T-helper 2 cell treated with Interferon-gamma antibody and Interleukin-4, amounts not matched to agents 5 μg/mL and 100 μg/mL, for 36 hours (primary cell): ENCODE measurements at regions not wholly inside any gene's neighbourhood (a gene's known extent, or its start where the extent isn't known, plus 50 kb on each side); places are given as distances from the start of the nearest gene placed in this dataset.

Experiments used
- DNase-seq: peaks from one replicate; pipeline ENCODE4 v3.0.0; 2021; ENCODE audit warnings: low spot score
- H3K27ac Mint-ChIP-seq: one replicate; pipeline ENCODE4 v1.8.0; 2021; ENCODE audit warnings: mild to moderate bottlenecking, mixed read lengths
- H3K27me3 Mint-ChIP-seq: one replicate; pipeline ENCODE4 v1.8.0; 2021; ENCODE audit warnings: low read depth, mixed read lengths
- H3K36me3 Mint-ChIP-seq: one replicate; pipeline ENCODE4 v1.8.0; 2021; ENCODE audit warnings: low read depth, mixed read lengths
- H3K4me1 Mint-ChIP-seq: one replicate; pipeline ENCODE4 v1.8.0; 2021; ENCODE audit warnings: low read depth, mixed read lengths
- H3K4me3 Mint-ChIP-seq: one replicate; pipeline ENCODE4 v1.8.0; 2022; ENCODE audit warnings: mild to moderate bottlenecking, moderate library complexity, mixed read lengths
- H3K9me3 Mint-ChIP-seq: one replicate; pipeline ENCODE4 v1.8.0; 2021; ENCODE audit warnings: mixed read lengths

- Mint-ChIP-seq H3K36me3 (no peaks in the 10 kb centered on the region), H3K9me3 (no peaks in the 10 kb centered on the region), H3K27ac (no peak overlapping the region), H3K4me3 (no peak overlapping the region), H3K27me3 (no peaks in the 10 kb centered on the region), H3K4me1 (no peaks in the 10 kb centered on the region)
- DNase-seq: no peak
Observed at GRCh38 chr1:234698686-234699085, 88.7 kb upstream of the IRF2BP2 start.

- no peak for DNase-seq
- Mint-ChIP-seq H3K4me1 (no peaks in the 10 kb centered on the region), H3K9me3 (no peaks in the 10 kb centered on the region), H3K36me3 (no peaks in the 10 kb centered on the region), H3K4me3 (no peak overlapping the region), H3K27ac (no peak overlapping the region), H3K27me3 (no peaks in the 10 kb centered on the region)
Observed at GRCh38 chr1:234697741-234698140, 87.8 kb upstream of the IRF2BP2 start.

DNA sequence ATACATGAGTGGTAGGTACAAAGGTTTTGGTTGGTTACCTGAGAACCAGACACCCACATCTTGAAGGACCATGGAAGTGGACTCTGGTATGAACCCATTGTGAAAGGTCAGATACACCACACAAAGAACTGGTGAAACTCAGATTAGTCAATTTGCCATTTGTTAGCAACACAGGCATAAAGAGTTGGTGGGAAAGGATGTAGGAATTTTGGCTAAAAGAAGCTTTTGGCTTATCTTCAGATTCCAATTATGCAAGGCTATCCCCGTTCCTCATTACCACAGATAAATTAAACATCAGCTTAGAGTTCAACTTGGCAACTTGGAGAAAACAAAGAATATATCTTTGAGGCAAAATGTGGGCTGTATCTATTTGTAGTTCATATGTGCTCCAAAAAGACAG is 87.0 kb upstream of the IRF2BP2 start:
- no peaks in the 10 kb centered on the region for H3K36me3 Mint-ChIP-seq
- no peak overlapping the region for H3K27ac Mint-ChIP-seq
- H3K27me3 Mint-ChIP-seq: no peaks in the 10 kb centered on the region
- H3K4me1 Mint-ChIP-seq: no peaks in the 10 kb centered on the region
- no peak overlapping the region for H3K4me3 Mint-ChIP-seq
- H3K9me3 Mint-ChIP-seq: no peaks in the 10 kb centered on the region
- no peak for DNase-seq

DNA sequence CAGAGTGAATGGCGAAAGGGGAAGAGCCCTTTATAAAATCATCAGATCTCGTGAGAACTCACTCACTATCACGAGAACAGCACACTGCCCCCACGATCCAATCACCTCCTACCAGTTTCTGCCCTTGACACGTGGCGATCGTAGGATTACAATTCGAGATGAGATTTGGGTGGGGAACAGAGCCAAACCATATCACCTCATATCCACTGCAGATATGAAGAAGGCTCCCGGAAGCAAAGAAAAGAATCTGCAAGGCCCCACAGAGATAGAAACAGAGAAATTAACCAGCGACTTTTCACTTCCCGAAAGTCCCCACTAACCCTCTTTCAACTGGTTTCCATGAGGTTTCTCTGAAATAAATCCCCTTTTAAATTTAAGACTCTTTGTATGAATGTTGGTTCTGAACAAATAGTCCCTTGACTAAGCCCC is 86.2 kb upstream of the IRF2BP2 start:
- H3K27ac Mint-ChIP-seq: no peak overlapping the region
- H3K4me3 Mint-ChIP-seq: no peak overlapping the region

DNA sequence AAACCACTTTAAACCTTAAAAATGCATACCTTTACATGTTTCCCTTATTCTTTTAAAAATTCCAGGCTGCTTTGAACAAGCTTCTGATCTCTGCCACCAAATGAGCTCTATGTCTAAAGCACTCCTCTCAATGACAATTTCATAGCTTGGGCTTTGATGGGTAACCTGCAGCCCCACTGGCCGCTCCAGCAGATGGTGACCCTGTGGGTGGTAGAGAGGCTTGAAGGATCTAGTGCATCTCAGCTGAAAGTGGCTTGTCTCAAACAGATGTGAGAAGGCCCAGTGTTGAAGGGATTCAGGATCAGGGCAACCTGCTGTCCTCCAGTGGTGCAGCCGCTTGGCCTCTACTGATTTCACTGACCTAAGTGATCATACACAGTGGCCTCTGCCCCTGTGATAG is 84.7 kb upstream of the IRF2BP2 start:
- Mint-ChIP-seq H3K27ac (no peak overlapping the region), H3K36me3 (no peaks in the 10 kb centered on the region), H3K9me3 (no peaks in the 10 kb centered on the region), H3K27me3 (no peaks in the 10 kb centered on the region), H3K4me3 (no peak overlapping the region), H3K4me1 (no peaks in the 10 kb centered on the region)
- no peak for DNase-seq

More for the DNA sequence above, 86.2 kb upstream of the IRF2BP2 start:
- no peaks in the 10 kb centered on the region for H3K27me3 Mint-ChIP-seq
- no peak for DNase-seq
- no peaks in the 10 kb centered on the region for H3K36me3 Mint-ChIP-seq
- no peaks in the 10 kb centered on the region for H3K9me3 Mint-ChIP-seq
- H3K4me1 Mint-ChIP-seq: no peaks in the 10 kb centered on the region

DNA sequence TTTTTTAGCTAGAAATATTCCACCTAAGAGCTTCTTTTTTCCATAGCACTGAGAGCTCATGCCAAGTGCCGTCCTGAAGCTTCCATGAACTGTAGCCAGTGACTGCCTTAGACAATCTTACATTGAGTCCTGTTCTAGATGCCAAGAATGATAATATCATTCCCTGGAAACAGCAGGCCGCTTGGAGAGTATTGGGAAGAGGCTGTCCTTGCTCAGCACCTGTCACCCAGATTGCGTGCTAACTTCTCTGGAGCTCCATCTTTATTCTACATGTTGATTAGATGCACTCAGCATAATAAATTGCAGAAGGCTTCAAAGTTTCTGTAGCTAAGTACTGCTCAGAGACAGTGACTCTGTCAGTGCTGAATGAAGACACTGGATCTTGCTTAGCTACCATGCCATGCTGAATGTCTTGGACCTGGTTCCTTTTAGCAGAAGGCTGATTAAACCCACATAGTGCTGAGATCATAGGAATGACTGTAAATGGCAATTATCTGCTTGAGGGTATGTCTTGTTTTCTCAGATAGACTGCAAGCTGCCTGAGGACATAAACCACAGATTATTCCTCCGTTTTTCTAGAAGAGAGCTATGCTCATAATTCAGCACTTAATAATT is 83.1 kb upstream of the IRF2BP2 start:
- no peaks in the 10 kb centered on the region for H3K4me1 Mint-ChIP-seq
- no peaks in the 10 kb centered on the region for H3K27me3 Mint-ChIP-seq
- no peaks in the 10 kb centered on the region for H3K36me3 Mint-ChIP-seq
- no peak overlapping the region for H3K27ac Mint-ChIP-seq
- no peak overlapping the region for H3K4me3 Mint-ChIP-seq
- no peaks in the 10 kb centered on the region for H3K9me3 Mint-ChIP-seq
- no peak for DNase-seq

- Mint-ChIP-seq H3K27ac (no peak overlapping the region), H3K4me1 (no peaks in the 10 kb centered on the region), H3K36me3 (peaks cover 2% of the 10 kb centered on the region), H3K9me3 (peaks cover 7% of the 10 kb centered on the region), H3K4me3 (no peak overlapping the region), H3K27me3 (no peaks in the 10 kb centered on the region)
- no peak for DNase-seq
Observed at GRCh38 chr1:234691567-234691966, 81.6 kb upstream of the IRF2BP2 start.

DNA sequence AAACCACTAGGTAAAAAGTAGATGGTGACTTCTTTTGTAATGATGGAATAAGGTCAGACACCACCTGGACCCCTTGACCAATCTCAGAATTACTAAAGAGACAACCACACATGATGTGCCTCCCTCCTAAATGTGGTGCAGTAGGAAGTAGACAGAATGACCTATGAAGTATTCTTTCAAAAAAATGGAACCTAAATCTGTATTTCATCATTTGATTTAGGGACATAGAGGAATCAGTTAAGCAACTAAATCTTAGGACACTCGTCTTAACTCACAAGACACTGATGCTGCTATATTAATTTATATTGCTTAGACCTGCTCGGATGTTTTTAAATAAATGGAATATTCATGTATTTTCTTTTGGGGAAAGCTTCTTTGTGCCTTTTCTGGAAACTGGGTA is 80.9 kb upstream of the IRF2BP2 start:
- Mint-ChIP-seq H3K4me3 (no peak overlapping the region), H3K4me1 (no peaks in the 10 kb centered on the region), H3K9me3 (peaks cover 12% of the 10 kb centered on the region), H3K27me3 (no peaks in the 10 kb centered on the region), H3K36me3 (peaks cover 2% of the 10 kb centered on the region), H3K27ac (no peak overlapping the region)
- DNase-seq: no peak

DNA sequence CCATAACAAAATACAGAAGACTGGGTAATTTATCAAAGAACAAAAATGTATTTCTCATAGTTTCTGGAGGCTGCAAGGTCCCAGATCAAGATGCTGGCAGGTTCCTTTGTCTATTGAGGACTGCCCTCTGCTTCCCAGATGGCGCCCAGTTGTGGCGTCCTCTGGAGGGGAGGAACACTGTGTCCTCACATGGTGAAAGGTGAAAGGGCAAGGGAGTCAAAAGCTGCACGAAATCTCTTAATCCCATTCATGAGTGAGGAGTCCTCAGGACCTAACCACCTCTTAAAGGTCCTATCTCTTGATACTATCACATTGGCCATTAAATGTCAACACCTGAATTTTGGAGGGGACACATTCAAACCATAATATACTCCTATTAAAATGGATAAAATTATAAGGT is 79.3 kb upstream of the IRF2BP2 start:
- no peak for DNase-seq
- peaks cover 24% of the 10 kb centered on the region for H3K9me3 Mint-ChIP-seq
- H3K27me3 Mint-ChIP-seq: no peaks in the 10 kb centered on the region
- H3K36me3 Mint-ChIP-seq: peaks cover 5% of the 10 kb centered on the region
- no peaks in the 10 kb centered on the region for H3K4me1 Mint-ChIP-seq
- no peak overlapping the region for H3K27ac Mint-ChIP-seq
- H3K4me3 Mint-ChIP-seq: no peak overlapping the region

DNA sequence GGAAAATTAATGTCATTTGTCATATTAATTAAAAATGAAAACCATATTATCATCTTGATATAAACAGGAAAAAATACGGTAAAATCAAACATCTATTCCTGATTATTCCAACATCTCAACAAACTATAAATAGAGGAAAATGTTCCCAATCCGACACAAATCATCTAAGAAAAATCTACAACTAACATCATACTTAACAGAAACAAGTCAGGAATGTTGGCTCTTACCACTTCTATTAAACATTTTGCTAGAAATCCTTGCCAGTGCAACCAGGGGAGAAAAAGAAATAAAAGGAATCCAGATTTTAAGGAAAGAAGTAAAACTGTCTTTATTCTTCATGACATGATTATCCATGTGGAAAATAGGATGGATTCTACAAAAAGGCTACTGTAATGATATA is 77.0 kb upstream of the IRF2BP2 start:
- H3K36me3 Mint-ChIP-seq: peaks cover 5% of the 10 kb centered on the region
- no peaks in the 10 kb centered on the region for H3K4me1 Mint-ChIP-seq
- no peak for DNase-seq
- H3K27me3 Mint-ChIP-seq: no peaks in the 10 kb centered on the region
- H3K27ac Mint-ChIP-seq: no peak overlapping the region
- peaks cover 25% of the 10 kb centered on the region for H3K9me3 Mint-ChIP-seq
- H3K4me3 Mint-ChIP-seq: no peak overlapping the region

- Mint-ChIP-seq H3K4me1 (no peaks in the 10 kb centered on the region), H3K9me3 (peaks cover 25% of the 10 kb centered on the region)
- DNase-seq: no peak
Observed at GRCh38 chr1:234686035-234686434, 76.1 kb upstream of the IRF2BP2 start.

DNA sequence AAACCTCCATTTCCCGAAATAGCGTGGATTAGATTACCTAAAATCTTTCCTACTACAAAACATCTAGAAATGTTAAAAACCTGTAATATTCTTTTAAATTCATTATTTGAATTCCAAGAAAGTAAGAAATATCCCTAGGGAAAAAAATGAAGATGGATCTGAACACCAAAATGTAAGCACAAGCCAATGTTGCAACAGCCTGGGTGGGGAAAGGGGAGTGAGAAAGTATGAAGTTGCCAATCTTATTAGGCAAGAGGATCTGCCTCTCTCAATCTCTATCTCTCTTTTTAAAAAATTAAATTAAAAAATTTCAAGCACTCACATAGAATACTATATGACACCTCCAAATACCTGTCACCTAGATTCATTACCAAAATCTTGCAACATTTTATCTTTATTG is 74.9 kb upstream of the IRF2BP2 start:
- H3K27ac Mint-ChIP-seq: no peak overlapping the region
- no peak for DNase-seq
- peaks cover 5% of the 10 kb centered on the region for H3K36me3 Mint-ChIP-seq
- no peaks in the 10 kb centered on the region for H3K27me3 Mint-ChIP-seq
- no peak overlapping the region for H3K4me3 Mint-ChIP-seq
- peaks cover 25% of the 10 kb centered on the region for H3K9me3 Mint-ChIP-seq
- no peaks in the 10 kb centered on the region for H3K4me1 Mint-ChIP-seq

More at GRCh38 chr1:234686035-234686434, 76.1 kb upstream of the IRF2BP2 start:
- no peaks in the 10 kb centered on the region for H3K27me3 Mint-ChIP-seq
- peaks cover 5% of the 10 kb centered on the region for H3K36me3 Mint-ChIP-seq
- no peak overlapping the region for H3K27ac Mint-ChIP-seq
- no peak overlapping the region for H3K4me3 Mint-ChIP-seq

DNA sequence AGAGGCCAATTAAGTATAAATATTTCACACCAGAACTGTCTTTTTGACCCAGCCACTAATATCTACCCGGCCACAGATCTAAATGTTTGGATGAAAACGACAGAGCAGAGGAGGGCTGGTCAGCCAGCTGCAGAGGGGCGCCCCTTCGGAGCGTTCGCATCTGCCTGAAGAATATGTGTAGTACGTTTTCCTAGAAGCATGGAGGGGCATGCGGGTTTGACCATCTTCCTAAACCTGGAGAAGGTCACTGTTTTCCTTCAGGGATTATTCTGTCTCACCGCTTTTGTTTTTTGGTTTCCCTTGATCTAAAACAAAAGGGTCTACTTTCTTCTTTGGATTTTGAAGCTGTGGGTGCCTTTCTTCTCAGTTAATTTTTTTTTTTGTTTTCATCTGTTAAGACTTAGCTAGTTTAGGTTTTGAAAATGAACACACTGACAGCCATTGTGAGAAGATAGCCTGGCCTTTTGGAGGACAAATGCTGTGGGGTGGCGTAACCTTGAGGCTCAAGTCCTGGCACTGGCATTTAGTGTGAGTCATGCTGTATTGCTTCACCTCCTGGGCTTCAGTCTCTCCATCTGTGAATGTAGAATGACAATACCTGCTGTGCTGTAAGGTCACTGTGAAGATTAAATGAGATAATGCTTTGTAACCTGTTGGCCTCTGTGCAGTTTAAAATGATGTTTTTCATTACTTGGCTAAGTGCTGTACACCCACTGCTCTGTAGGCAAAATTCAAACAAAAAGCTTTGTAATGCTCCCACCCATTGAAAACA is 74.1 kb upstream of the IRF2BP2 start:
- H3K9me3 Mint-ChIP-seq: peaks cover 25% of the 10 kb centered on the region
- H3K36me3 Mint-ChIP-seq: peaks cover 5% of the 10 kb centered on the region
- no peak for DNase-seq
- H3K27me3 Mint-ChIP-seq: no peaks in the 10 kb centered on the region
- no peak overlapping the region for H3K4me3 Mint-ChIP-seq
- H3K27ac Mint-ChIP-seq: no peak overlapping the region
- no peaks in the 10 kb centered on the region for H3K4me1 Mint-ChIP-seq

DNA sequence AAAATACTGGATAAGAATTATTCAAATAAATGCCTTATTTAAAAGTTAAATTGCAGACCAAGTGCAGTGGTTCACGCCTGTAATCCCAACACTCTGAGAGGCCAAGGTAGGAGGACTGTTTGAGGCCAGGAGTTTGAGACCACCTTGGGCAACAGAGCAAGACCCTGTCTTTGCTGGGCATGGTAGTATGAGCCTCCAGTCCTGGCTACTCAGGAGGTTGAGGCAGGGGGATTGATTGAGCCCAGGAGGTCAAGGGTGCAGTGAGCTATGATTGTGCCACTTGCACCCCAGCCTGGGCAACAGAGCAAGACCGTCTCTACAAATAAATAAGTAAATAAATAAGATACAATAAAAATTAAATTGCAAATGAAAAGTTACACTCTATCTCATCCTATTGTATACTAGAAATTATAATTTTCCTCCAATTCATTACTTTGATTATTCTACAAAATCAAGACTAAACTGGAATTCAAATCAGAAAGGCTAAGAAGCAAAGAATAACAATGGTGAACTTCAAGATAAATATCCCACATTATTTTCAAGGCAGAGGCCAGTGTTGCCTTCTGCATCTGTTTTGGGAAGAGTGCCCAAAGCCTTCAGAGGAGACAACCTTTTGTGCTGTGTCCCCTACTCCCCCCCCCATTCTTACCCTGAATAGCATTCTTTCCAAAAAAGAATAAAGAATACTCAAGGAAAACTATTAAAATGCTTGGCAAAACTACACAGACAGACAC is 73.3 kb upstream of the IRF2BP2 start:
- H3K9me3 Mint-ChIP-seq: peaks cover 25% of the 10 kb centered on the region
- H3K27ac Mint-ChIP-seq: no peak overlapping the region
- H3K27me3 Mint-ChIP-seq: peaks cover 1% of the 10 kb centered on the region
- H3K4me3 Mint-ChIP-seq: no peak overlapping the region
- H3K4me1 Mint-ChIP-seq: no peaks in the 10 kb centered on the region
- no peak for DNase-seq
- H3K36me3 Mint-ChIP-seq: peaks cover 5% of the 10 kb centered on the region
